GM10266 (cell line): ENCODE measurements at regions not wholly inside any gene's neighbourhood (a gene's known extent, or its start where the extent isn't known, plus 50 kb on each side); places are given as distances from the start of the nearest gene placed in this dataset.

Source experiments
- DNase-seq: peaks from one replicate; pipeline ENCODE4 v3.0.0; 2012; ENCODE audit errors: extremely low spot score
- CTCF ChIP-seq: IDR thresholded peaks from 2 replicates; pipeline ENCODE4 v1.5.1; 2012; ENCODE audit warnings: mild to moderate bottlenecking, low read depth; ENCODE audit not compliant: control insufficient read depth, insufficient read depth; ENCODE audit errors: missing control alignments

GRCh38 chr14:99075061-99075460 lies 196.9 kb downstream of the BCL11B start:
- no peak for DNase-seq
- no peak for TF ChIP-seq CTCF

GRCh38 chr14:99075771-99076375 lies 196.1 kb downstream of the BCL11B start:
- TF ChIP-seq CTCF = no peak
- DNase-seq = no peak

DNA sequence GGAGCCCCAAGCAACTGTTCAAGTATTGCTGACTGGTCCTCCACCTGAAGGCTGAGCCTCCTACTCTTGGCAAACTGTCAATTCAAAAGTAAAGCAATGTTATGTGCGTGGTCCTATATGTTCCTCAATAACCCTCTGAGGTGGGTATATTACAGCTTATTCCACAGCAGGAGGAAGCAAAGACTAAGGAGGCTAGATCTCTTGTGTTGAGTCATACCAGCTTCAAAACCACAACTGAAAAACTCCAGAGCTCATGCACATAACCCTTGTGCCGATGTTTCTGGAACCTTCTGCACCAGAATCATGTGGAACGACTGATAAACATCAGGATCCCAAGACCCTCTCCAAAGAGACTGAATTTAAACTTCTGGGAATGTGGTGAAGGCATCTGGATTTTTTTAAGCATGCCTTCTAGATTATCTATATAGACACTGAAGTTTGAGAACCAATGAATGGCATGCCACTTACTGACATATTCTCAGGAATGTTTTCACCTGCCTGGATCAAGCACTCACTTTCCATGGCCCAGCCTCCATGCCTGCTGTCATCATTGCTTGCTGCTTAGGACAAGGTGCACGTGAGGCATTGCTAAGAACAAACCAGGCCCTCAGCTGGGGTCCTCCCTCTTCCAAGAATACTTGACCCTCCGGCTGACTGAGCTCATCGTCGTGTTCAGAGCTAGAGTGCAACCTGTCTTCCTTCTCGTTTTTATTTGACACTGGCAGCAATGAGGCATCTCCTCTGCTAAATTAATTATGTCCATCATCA lies 194.7 kb downstream of the BCL11B start:
- no peak for DNase-seq

DNA sequence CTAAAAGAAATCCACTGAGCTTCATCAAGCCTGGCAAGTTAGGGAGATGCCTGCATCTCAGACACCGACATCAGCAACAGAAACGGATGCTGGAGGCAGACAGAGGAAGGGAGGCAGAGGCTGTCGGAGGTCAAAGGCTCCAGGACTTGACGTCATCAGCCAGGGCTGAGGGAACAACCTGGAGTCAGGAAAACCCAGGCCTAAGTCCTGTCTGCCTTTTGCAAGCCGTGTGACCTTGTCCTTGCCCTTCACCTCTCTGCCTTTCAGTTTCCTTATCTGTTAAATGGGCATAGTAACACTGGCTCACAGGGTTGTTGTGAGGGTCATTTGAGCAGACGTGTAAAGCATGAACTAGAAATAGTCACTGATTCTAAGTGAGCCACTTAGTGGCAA lies 194.2 kb downstream of the BCL11B start:
- TF ChIP-seq CTCF = no peak
- DNase-seq = no peak

More for the DNA sequence above, 194.7 kb downstream of the BCL11B start:
- TF ChIP-seq CTCF = no peak

DNA sequence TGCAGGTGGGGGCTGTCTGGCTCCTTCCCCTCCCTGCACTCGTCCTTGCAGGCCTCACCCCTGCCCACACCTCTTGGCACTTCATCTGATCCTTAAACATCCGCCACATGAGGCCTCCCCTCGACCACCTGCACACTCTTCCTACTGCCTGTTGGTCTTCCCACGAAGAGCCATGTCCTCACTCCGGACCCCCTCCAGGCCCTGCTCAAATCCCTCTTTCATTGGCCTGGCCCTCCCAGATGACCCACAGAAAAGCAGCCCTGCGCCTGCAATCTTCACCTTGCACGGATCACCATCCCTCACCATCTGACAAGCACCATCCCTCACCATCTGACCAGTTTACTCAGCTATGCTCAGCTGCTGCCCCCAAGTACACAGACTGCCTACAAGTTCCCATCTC lies 193.6 kb downstream of the BCL11B start:
- TF ChIP-seq CTCF = no peak
- DNase-seq = no peak

- DNase-seq = no peak
- TF ChIP-seq CTCF = no peak
Observed at GRCh38 chr14:99079061-99079727, 192.8 kb downstream of the BCL11B start.

- no peak for TF ChIP-seq CTCF
- no peak for DNase-seq
Observed at GRCh38 chr14:99080306-99080705, 191.7 kb downstream of the BCL11B start.
